SK-N-SH (cell line): ENCODE measurements at regions not wholly inside any gene's neighbourhood (a gene's known extent, or its start where the extent isn't known, plus 50 kb on each side); places are given as distances from the start of the nearest gene placed in this dataset.

Experiments used
- CTCF ChIA-PET: fragments of 300-600, 350-600 bp; formaldehyde crosslinking; extraction: SDS; loops from one replicate; lab custom pipeline; 2021; lab: Yijun Ruan, JAX
- POLR2A ChIA-PET: fragments of 350-600 bp; sonication (Branson Sonifier 250); formaldehyde crosslinking; extraction: SDS; loops from one replicate; lab custom pipeline; 2020; ENCODE audit warnings: antibody characterized with exemption, inconsistent platforms; lab: Yijun Ruan, JAX
- DNase-seq: peaks from one replicate; pipeline ENCODE4 v3.0.0; 2012
- H2AFZ ChIP-seq: fragments of 200-600 bp; sonication (generic); 2 replicates; pipeline ENCODE4 v1.8.1; 2016; ENCODE audit warnings: antibody characterized with exemption, mild to moderate bottlenecking, low read depth
- H3F3A ChIP-seq: fragments of 200-600 bp; sonication (generic); replicated peaks from 2 replicates; pipeline ENCODE3; 2016; ENCODE audit warnings: antibody characterized with exemption, mild to moderate bottlenecking; ENCODE audit not compliant: insufficient read depth
- H3K27ac ChIP-seq, 2 experiments: fragments of 200-500 bp in 1 of 2; fragments of 200-600 bp in 1 of 2; sonication (Bioruptor generic) in 1 of 2; sonication (generic), shearing (Covaris generic) in 1 of 2; 2 replicates each; pipeline versions ENCODE4 v1.5.1 to v1.6.1; 2014 to 2016; ENCODE audit warnings: low read depth in 2 of 2, inconsistent platforms in 1 of 2, low read length in 1 of 2, mild to moderate bottlenecking in 1 of 2, mixed read lengths in 1 of 2
- H3K27me3 ChIP-seq: fragments of 200-600 bp; sonication (generic), shearing (Covaris generic); 2 replicates; pipeline ENCODE4 v1.6.1; 2016; ENCODE audit warnings: mixed run types; ENCODE audit not compliant: insufficient read depth
- H3K36me3 ChIP-seq, 2 experiments: fragments of 200-500 bp in 1 of 2; fragments of 200-600 bp in 1 of 2; sonication (Bioruptor generic) in 1 of 2; sonication (generic) in 1 of 2; replicated peaks in 1 of 2; 2 replicates each; pipeline versions ENCODE3 to v1.5.1; 2014 to 2016; ENCODE audit warnings: low read length in 1 of 2, mild to moderate bottlenecking in 1 of 2; ENCODE audit not compliant: insufficient read depth in 2 of 2, control insufficient read depth in 1 of 2
- H3K4me1 ChIP-seq, 2 experiments: fragments of 200-500 bp in 1 of 2; fragments of 200-600 bp in 1 of 2; sonication (Bioruptor generic) in 1 of 2; sonication (generic), shearing (Covaris generic) in 1 of 2; 2 replicates each; pipeline versions ENCODE4 v1.5.1 to v1.6.1; 2014 to 2016; ENCODE audit warnings: low read depth in 1 of 2, low read length in 1 of 2, mixed run types in 1 of 2; ENCODE audit not compliant: insufficient read depth in 2 of 2, control insufficient read depth in 1 of 2
- H3K4me2 ChIP-seq: fragments of 200-600 bp; sonication (generic), shearing (Covaris generic); 2 replicates; pipeline ENCODE4 v1.6.1; 2017; ENCODE audit warnings: mixed run types
- H3K4me3 ChIP-seq, 2 experiments: fragments of 200-500 bp in 1 of 2; fragments of 200-600 bp in 1 of 2; sonication (Bioruptor generic) in 1 of 2; sonication (generic), shearing (Covaris generic) in 1 of 2; 2 replicates each; pipeline versions ENCODE4 v1.5.1 to v1.8.1; 2014 to 2016; ENCODE audit warnings: low read depth in 2 of 2, inconsistent platforms in 1 of 2, low read length in 1 of 2, mild to moderate bottlenecking in 1 of 2, mixed read lengths in 1 of 2, moderate library complexity in 1 of 2
- H3K79me2 ChIP-seq: fragments of 200-600 bp; sonication (generic); 2 replicates; pipeline ENCODE4 v1.8.1; 2017; ENCODE audit warnings: mild to moderate bottlenecking; ENCODE audit not compliant: insufficient read depth
- H3K9ac ChIP-seq: fragments of 200-600 bp; sonication (generic); 2 replicates; pipeline ENCODE4 v1.6.1; 2017; ENCODE audit warnings: mixed run types
- H3K9me2 ChIP-seq: fragments of 200-600 bp; sonication (generic); 2 replicates; pipeline ENCODE4 v1.6.1; 2017; ENCODE audit warnings: mixed run types
- H3K9me3 ChIP-seq: fragments of 200-600 bp; sonication (generic); 2 replicates; pipeline ENCODE4 v1.6.1; 2017; ENCODE audit warnings: mixed run types, mild to moderate bottlenecking, moderate library complexity
- H4K20me1 ChIP-seq: fragments of 200-600 bp; sonication (generic); 2 replicates; pipeline ENCODE4 v1.6.1; 2017; ENCODE audit warnings: mild to moderate bottlenecking, mixed run types; ENCODE audit not compliant: insufficient read depth
- CTCF ChIP-seq: fragments of 200-600 bp; sonication (generic); IDR thresholded peaks from 2 replicates; pipeline ENCODE4 v1.6.1; 2017; ENCODE audit warnings: antibody characterized with exemption, mild to moderate bottlenecking, moderate library complexity
- FOSL2 ChIP-seq: IDR thresholded peaks from 2 replicates; pipeline ENCODE4 v1.4.0; 2012; ENCODE audit warnings: low read depth, mild to moderate bottlenecking, moderate library complexity, borderline replicate concordance
- FOXJ3 ChIP-seq: sonication (generic); formaldehyde crosslinking; IDR thresholded peaks from 2 replicates; pipeline ENCODE4 v1.5.1; 2020; ENCODE audit warnings: mild to moderate bottlenecking, missing genetic modification reagents
- FOXM1 ChIP-seq: IDR thresholded peaks from 2 replicates; pipeline ENCODE4 v1.4.0; 2012; ENCODE audit warnings: low read depth, mild to moderate bottlenecking
- GABPA ChIP-seq: IDR thresholded peaks from 2 replicates; pipeline ENCODE4 v1.4.0; 2012; ENCODE audit warnings: low read depth, mild to moderate bottlenecking
- GATA2 ChIP-seq: sonication (generic); formaldehyde crosslinking; IDR thresholded peaks from 2 replicates; pipeline ENCODE4 v1.5.0; 2020; ENCODE audit warnings: mild to moderate bottlenecking, missing genetic modification reagents
- JUND ChIP-seq: IDR thresholded peaks from 2 replicates; pipeline ENCODE4 v1.4.0; 2012
- NFIC ChIP-seq: IDR thresholded peaks from 2 replicates; pipeline ENCODE4 v1.4.0; 2012; ENCODE audit warnings: borderline replicate concordance
- NRF1 ChIP-seq: IDR thresholded peaks from 2 replicates; pipeline ENCODE4 v1.6.1; 2012; ENCODE audit warnings: low read depth, mild to moderate bottlenecking, low read length
- POLR2AphosphoS5 ChIP-seq: IDR thresholded peaks from 2 replicates; pipeline ENCODE4 v1.6.1; 2012; ENCODE audit warnings: low read depth, low read length
- RCOR1 ChIP-seq: fragments of 150-350 bp; IDR thresholded peaks from 2 replicates; pipeline ENCODE4 v1.6.1; 2017; ENCODE audit warnings: antibody characterized with exemption, low read length
- REST ChIP-seq: IDR thresholded peaks from 2 replicates; pipeline ENCODE4 v1.6.1; 2012; ENCODE audit warnings: mild to moderate bottlenecking, low read depth, low read length, moderate library complexity
- RXRA ChIP-seq: IDR thresholded peaks from 2 replicates; pipeline ENCODE4 v1.4.0; 2012; ENCODE audit warnings: low read depth, mild to moderate bottlenecking, borderline replicate concordance
- USF1 ChIP-seq: IDR thresholded peaks from 2 replicates; pipeline ENCODE4 v1.4.0; 2012; ENCODE audit warnings: low read depth, borderline replicate concordance
- YY1 ChIP-seq: IDR thresholded peaks from 2 replicates; pipeline ENCODE4 v1.4.0; 2012; ENCODE audit warnings: low read depth, mild to moderate bottlenecking
- WGBS: methylation state at CpG from one replicate; pipeline ENCODE4 v1.1.6; 2017; ENCODE audit warnings: low lambda C conversion rate; 5-methylcytosine and 5-hydroxymethylcytosine counted together
- TF ChIP-seq, protein P1 (sequence below): IDR thresholded peaks from 2 replicates; pipeline ENCODE4; 2012
- TF ChIP-seq, protein P2 (sequence below): IDR thresholded peaks from 2 replicates; pipeline ENCODE4 v1.4.0; 2012; ENCODE audit warnings: low read depth, borderline replicate concordance

DNA sequence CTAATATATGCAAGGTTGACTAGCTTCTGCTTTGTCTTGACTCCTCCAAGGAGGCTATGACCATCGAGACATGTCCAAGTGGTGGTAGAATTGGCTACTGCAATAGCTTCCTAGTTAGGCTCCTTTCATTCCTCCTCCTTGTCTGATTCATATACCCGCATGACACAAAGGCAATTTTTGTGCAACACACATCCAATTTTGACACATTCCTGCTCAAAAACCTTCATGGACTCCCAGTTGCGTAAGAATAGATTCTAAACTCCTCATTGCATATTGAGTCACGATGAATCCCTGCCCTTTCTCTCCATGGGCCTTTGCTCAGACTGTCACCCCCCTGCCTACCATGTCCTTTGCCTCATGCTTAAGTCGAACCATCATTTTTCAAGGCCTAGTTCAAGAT lies 344.5 kb downstream of the ACTL7B start:
- Histone ChIP-seq H2AFZ (no peak overlapping the region), H3K9me3 (no peaks in the 10 kb centered on the region), H3F3A (no peaks in the 10 kb centered on the region), H3K9me2 (no peaks in the 10 kb centered on the region), H3K9ac (no peak overlapping the region), H3K27me3 (no peaks in the 10 kb centered on the region), H3K4me2 (no peak overlapping the region), H3K4me3 (no peak overlapping the region), H3K27ac (no peak overlapping the region), H3K4me1 (no peaks in the 10 kb centered on the region), H3K79me2 (no peaks in the 10 kb centered on the region)
- WGBS: 52% methylated on average over 5 of the region's 5 CpGs
- ChIA-PET POLR2A (no interaction called here), CTCF (no interaction called here)
- no peak for DNase-seq
- TF ChIP-seq FOXM1: no peak
- no peak for TF ChIP-seq YY1
- TF ChIP-seq REST: no peak
- TF ChIP-seq NFIC: no peak
- no peak for TF ChIP-seq USF1
- no peak for TF ChIP-seq GABPA
- TF ChIP-seq NRF1: no peak
- TF ChIP-seq, protein P1, sequence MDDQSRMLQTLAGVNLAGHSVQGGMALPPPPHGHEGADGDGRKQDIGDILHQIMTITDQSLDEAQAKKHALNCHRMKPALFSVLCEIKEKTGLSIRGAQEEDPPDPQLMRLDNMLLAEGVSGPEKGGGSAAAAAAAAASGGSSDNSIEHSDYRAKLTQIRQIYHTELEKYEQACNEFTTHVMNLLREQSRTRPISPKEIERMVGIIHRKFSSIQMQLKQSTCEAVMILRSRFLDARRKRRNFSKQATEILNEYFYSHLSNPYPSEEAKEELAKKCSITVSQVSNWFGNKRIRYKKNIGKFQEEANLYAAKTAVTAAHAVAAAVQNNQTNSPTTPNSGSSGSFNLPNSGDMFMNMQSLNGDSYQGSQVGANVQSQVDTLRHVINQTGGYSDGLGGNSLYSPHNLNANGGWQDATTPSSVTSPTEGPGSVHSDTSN: no peak
- no peak for TF ChIP-seq POLR2AphosphoS5
- no peak for TF ChIP-seq RXRA
- no peak for TF ChIP-seq FOXJ3
- TF ChIP-seq, protein P2, sequence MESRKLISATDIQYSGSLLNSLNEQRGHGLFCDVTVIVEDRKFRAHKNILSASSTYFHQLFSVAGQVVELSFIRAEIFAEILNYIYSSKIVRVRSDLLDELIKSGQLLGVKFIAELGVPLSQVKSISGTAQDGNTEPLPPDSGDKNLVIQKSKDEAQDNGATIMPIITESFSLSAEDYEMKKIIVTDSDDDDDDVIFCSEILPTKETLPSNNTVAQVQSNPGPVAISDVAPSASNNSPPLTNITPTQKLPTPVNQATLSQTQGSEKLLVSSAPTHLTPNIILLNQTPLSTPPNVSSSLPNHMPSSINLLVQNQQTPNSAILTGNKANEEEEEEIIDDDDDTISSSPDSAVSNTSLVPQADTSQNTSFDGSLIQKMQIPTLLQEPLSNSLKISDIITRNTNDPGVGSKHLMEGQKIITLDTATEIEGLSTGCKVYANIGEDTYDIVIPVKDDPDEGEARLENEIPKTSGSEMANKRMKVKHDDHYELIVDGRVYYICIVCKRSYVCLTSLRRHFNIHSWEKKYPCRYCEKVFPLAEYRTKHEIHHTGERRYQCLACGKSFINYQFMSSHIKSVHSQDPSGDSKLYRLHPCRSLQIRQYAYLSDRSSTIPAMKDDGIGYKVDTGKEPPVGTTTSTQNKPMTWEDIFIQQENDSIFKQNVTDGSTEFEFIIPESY: no peak
- no peak for TF ChIP-seq JUND
- no peak for TF ChIP-seq RCOR1
- no peak for TF ChIP-seq FOSL2
- TF ChIP-seq CTCF: no peak
- no peak for TF ChIP-seq GATA2
- TF ChIP-seq, all 33 proteins: peak for 0
- Histone ChIP-seq H3K36me3 (no peaks in the 10 kb centered on the region), H4K20me1 (no peaks in the 10 kb centered on the region)
